ENCODE measurements at regions not wholly inside any gene's neighbourhood (a gene's known extent, or its start where the extent isn't known, plus 50 kb on each side); places are given as distances from the start of the nearest gene placed in this dataset.
"Not testable (repeated sequence)": the region's sequence is repeated elsewhere in the genome, so short reads cannot be mapped to it uniquely, and the experiment has no call there.

DNA sequence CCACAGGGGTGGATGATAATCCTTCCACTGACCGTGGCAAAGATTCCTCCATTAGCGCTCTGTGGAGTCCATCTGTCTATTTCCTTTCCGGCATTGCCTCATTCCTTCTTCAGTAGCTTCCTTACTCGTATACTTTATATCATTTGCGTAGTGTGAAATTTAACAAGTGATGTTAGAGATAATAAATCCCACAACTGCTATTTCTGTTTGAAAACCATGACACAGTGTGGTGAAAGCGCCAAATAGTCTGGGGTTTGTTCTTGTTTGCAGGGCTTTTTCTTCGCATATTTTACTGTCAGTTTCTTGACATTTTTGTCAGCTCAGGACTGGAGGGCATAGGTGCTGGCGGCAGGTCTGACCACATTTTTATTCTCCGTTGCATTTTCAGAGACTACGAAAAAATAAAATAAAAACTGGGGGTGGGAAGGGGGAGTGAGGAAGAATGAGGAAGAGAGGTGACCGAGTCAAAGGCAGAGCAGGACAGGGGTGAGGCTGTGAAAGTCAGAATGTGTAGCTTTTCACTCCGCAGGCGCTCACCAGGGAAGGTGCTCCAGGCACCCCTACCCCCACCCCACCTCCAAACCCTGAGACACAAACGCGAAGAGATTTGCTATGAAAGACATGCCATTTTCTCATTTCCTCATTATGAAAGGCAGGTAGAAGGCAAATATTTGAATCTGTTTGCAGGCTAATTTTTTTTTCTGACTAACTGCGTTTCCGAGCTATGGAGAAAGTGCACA is 965.0 kb downstream of the MCTP2 start:
- Histone ChIP-seq H3K27me3 (ENCODE audit: insufficient read depth, low read length) (no peaks in the 10 kb centered on the region), H3K4me1 (ENCODE audit: insufficient read depth, low read length, severe bottlenecking) (no peaks in the 10 kb centered on the region), H3K9me3 (ENCODE audit: low read length) (no peaks in the 10 kb centered on the region), H3K4me3 (ENCODE audit: low read depth, low read length, poor library complexity, severe bottlenecking) (no peak overlapping the region), H2AFZ (ENCODE audit: low read length) (no peak overlapping the region), H3K79me2 (ENCODE audit: insufficient read depth, low read length) (no peaks in the 10 kb centered on the region), H3F3A (ENCODE audit: insufficient read depth, low read length) (no peaks in the 10 kb centered on the region), H4K20me1 (ENCODE audit: insufficient read depth, low read length) (no peaks in the 10 kb centered on the region), H3K9ac (ENCODE audit: low read length) (no peak overlapping the region), H3K4me2 (ENCODE audit: low read length) (no peak overlapping the region), H3K9me2 (ENCODE audit: low read depth, low read length) (no peaks in the 10 kb centered on the region), H3K27ac (ENCODE audit: low read depth, low read length, poor library complexity, severe bottlenecking) (no peak overlapping the region), H3K36me3 (ENCODE audit: insufficient read depth, low read length) (no peaks in the 10 kb centered on the region)
- TF ChIP-seq EZH2 (IDR thresholded peaks at IDR 0.05; ENCODE audit: borderline replicate concordance, low read length): no peak
- TF ChIP-seq, protein P1, sequence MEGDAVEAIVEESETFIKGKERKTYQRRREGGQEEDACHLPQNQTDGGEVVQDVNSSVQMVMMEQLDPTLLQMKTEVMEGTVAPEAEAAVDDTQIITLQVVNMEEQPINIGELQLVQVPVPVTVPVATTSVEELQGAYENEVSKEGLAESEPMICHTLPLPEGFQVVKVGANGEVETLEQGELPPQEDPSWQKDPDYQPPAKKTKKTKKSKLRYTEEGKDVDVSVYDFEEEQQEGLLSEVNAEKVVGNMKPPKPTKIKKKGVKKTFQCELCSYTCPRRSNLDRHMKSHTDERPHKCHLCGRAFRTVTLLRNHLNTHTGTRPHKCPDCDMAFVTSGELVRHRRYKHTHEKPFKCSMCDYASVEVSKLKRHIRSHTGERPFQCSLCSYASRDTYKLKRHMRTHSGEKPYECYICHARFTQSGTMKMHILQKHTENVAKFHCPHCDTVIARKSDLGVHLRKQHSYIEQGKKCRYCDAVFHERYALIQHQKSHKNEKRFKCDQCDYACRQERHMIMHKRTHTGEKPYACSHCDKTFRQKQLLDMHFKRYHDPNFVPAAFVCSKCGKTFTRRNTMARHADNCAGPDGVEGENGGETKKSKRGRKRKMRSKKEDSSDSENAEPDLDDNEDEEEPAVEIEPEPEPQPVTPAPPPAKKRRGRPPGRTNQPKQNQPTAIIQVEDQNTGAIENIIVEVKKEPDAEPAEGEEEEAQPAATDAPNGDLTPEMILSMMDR (IDR thresholded peaks at IDR 0.05; ENCODE audit: low read length): no peak

DNA sequence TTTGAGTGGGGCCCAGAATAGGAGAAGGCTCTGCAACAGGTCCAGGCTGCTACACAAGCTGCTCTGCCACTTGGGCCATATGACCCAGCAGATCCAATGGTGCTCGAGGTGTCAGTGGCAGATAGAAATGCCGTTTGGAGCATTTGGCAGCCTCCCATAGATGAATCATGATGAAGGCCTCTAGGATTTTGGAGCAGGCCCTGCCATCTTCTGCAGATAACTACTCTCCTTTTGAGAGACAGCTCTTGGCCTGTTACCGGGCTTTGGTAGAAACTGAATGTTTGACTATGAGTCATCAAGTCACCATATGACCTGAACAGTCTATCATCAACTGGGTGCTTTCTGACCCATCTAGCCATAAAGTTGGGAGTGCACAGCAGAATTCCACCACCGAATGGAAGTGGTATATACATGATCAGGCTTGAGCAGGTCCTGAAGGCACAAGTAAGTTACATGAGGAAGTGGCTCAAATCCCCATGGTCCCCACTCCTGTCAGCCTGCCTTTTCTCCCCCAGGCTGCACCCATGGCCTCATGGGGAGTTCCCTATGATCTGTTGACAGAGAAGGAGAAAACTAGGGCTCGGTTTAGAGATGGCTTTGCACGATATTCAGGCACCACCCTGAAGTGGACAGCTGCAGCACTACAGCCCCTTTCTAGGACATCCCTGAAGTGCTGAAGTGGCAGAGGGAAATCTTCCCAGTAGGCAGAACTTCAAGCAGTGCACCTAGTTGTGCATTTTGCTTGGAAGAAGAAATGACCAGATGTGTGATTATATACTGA is 971.4 kb downstream of the MCTP2 start:
- Histone ChIP-seq H3K79me2 (ENCODE audit: insufficient read depth, low read length) (no peaks in the 10 kb centered on the region), H3K36me3 (ENCODE audit: insufficient read depth, low read length) (no peaks in the 10 kb centered on the region), H3K4me2 (ENCODE audit: low read length) (no peak overlapping the region), H3K9me2 (ENCODE audit: low read depth, low read length) (no peaks in the 10 kb centered on the region), H3K27me3 (ENCODE audit: insufficient read depth, low read length) (no peaks in the 10 kb centered on the region), H3K9ac (ENCODE audit: low read length) (no peak overlapping the region), H3K4me1 (ENCODE audit: insufficient read depth, low read length, severe bottlenecking) (no peaks in the 10 kb centered on the region), H3K9me3 (ENCODE audit: low read length) (no peaks in the 10 kb centered on the region), H3K4me3 (ENCODE audit: low read depth, low read length, poor library complexity, severe bottlenecking) (no peak overlapping the region), H3F3A (ENCODE audit: insufficient read depth, low read length) (no peaks in the 10 kb centered on the region), H2AFZ (ENCODE audit: low read length) (no peak overlapping the region), H4K20me1 (ENCODE audit: insufficient read depth, low read length) (no peaks in the 10 kb centered on the region), H3K27ac (ENCODE audit: low read depth, low read length, poor library complexity, severe bottlenecking) (no peak overlapping the region)
- TF ChIP-seq, protein P1 (IDR thresholded peaks at IDR 0.05; ENCODE audit: low read length): no peak
- no peak for TF ChIP-seq EZH2 (IDR thresholded peaks at IDR 0.05; ENCODE audit: borderline replicate concordance, low read length)

DNA sequence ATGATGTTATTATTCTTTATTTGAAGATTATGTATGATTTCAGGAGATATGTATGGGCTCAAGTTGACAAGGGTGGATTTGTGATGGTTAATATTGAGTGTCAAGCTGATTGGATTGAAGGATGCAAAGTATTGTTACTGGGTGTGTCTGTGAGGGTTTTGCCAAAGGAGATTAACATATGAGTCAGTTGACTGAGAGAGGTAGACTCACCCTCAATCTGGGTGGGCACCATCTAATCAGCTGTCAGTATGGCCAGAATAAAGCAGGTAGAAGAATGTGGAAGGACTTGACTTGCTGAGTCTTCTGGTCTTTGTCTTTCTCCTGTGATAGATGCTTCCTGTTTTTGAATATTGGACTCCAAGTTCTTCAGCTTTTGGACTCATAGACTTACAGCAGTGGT is 973.7 kb downstream of the MCTP2 start:
- Histone ChIP-seq H3K36me3 (ENCODE audit: insufficient read depth, low read length) (no peaks in the 10 kb centered on the region), H3K4me1 (ENCODE audit: insufficient read depth, low read length, severe bottlenecking) (no peaks in the 10 kb centered on the region), H3K9me2 (ENCODE audit: low read depth, low read length) (no peaks in the 10 kb centered on the region), H3K4me2 (ENCODE audit: low read length) (no peak overlapping the region), H2AFZ (ENCODE audit: low read length) (no peak overlapping the region), H3K27me3 (ENCODE audit: insufficient read depth, low read length) (no peaks in the 10 kb centered on the region), H3K79me2 (ENCODE audit: insufficient read depth, low read length) (no peaks in the 10 kb centered on the region), H3K4me3 (ENCODE audit: low read depth, low read length, poor library complexity, severe bottlenecking) (no peak overlapping the region), H3K27ac (ENCODE audit: low read depth, low read length, poor library complexity, severe bottlenecking) (no peak overlapping the region), H3K9me3 (ENCODE audit: low read length) (no peaks in the 10 kb centered on the region; the same call in 1 of the 2 replicates), H4K20me1 (ENCODE audit: insufficient read depth, low read length) (no peaks in the 10 kb centered on the region), H3K9ac (ENCODE audit: low read length) (no peak overlapping the region), H3F3A (ENCODE audit: insufficient read depth, low read length) (no peaks in the 10 kb centered on the region)
- TF ChIP-seq, protein P1 (IDR thresholded peaks at IDR 0.05; ENCODE audit: low read length): no peak
- TF ChIP-seq EZH2 (IDR thresholded peaks at IDR 0.05; ENCODE audit: borderline replicate concordance, low read length): no peak

DNA sequence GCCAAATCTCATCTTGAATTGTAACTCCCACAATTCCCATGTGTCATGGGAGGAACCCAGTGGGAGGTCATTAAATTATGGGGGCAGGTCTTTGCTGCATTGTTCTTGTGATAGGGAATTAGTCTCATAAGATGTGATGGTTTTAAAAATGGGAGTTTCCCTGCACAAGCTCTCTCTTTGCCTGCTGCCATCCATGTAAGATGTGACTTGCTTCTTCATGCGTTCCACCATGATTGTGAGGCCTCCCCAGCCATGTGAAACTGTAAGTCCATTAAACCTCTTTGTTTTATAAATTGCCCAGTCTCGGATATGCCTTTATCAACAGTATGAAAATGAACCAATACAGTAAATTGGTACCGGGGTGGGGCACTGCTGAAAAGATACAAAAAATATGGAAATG is 974.5 kb downstream of the MCTP2 start:
- not testable (repeated sequence) for H3K36me3 ChIP-seq (ENCODE audit: insufficient read depth, low read length); H3K79me2 ChIP-seq (ENCODE audit: insufficient read depth, low read length); H2AFZ ChIP-seq (ENCODE audit: low read length); H3K4me2 ChIP-seq (ENCODE audit: low read length); H3K27ac ChIP-seq (ENCODE audit: low read depth, low read length, poor library complexity, severe bottlenecking); H3K9me3 ChIP-seq (ENCODE audit: low read length); H3K27me3 ChIP-seq (ENCODE audit: insufficient read depth, low read length); H3K9me2 ChIP-seq (ENCODE audit: low read depth, low read length); H3F3A ChIP-seq (ENCODE audit: insufficient read depth, low read length); H3K4me3 ChIP-seq (ENCODE audit: low read depth, low read length, poor library complexity, severe bottlenecking); H3K9ac ChIP-seq (ENCODE audit: low read length); H3K4me1 ChIP-seq (ENCODE audit: insufficient read depth, low read length, severe bottlenecking); H4K20me1 ChIP-seq (ENCODE audit: insufficient read depth, low read length)
